ENCODE measurements at regions not wholly inside any gene's neighbourhood (a gene's known extent, or its start where the extent isn't known, plus 50 kb on each side); places are given as distances from the start of the nearest gene placed in this dataset.

DNA sequence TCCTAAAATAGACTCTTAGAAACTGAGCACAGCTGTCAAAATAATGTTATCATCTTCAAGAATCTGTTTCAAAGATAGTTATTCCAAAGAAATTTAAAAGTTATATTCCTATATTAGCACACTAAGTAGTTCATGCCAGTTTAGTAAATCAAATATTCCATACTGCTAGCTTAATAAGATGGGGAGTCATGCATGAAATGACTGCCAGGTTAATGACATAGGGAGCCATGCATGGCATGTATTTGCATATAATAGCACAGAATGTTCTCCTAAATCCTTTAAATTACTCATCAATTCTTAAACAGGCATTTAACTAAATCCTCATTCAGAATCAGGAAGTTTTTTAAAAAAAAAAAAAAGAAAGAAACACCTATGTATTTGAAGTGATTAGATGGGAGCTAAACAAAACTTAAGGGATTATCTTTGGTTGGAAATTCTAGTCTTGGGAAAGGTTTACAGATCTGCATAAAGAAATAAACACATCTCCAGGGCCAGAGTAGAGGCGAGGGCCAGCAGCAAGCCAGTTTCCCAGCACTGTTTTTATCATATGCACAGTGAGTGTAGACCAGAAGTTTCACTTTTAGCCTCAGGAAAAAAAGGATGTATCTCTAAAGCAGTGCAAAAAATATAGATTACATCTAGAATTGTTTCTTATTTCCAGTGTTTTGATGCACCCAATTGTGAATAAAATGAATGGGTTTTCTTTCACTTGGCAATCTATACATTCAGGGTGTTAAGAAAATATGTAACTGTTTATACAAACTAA lies 366.4 kb upstream of the AGTR1 start:
- CTCF ChIA-PET, result no interaction called here
- TF ChIP-seq PKNOX1 (IDR thresholded peaks at IDR 0.05), result peak; percentile 44; the same call in 1 of the 2 replicates
- TF ChIP-seq L3MBTL2 (conservative IDR thresholded peaks at IDR 0.05), result no peak
- no peak for DNase-seq (ENCODE audit: extremely low spot score)
- POLR2A ChIA-PET, result no interaction called here

DNA sequence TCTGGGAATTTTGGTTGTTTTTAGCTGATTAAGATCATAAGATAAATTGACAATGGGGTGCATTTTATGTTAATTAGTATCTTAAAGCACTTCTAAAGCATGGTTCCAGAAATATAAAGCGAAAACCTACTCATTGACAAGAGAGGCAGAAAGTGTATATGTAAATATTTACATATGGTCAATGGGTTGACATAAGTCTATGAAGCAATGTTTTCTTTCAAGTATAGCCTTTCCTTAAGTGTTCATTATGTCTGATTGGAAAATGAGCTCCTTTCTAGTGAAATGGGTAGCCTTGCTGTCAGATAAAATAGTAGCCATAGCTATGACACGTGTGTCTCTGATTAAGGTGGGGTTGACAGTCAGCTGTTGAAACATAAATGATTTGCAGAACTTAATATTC lies 365.2 kb upstream of the AGTR1 start:
- POLR2A ChIA-PET, result no interaction called here
- no peak for DNase-seq (ENCODE audit: extremely low spot score)
- TF ChIP-seq ZNF384 (IDR thresholded peaks at IDR 0.05), result no peak
- no peak for TF ChIP-seq BHLHE40 (IDR thresholded peaks at IDR 0.05; ENCODE audit: borderline replicate concordance)
- TF ChIP-seq SUZ12 (IDR thresholded peaks at IDR 0.05), result no peak
- no peak for TF ChIP-seq CTBP1 (IDR thresholded peaks at IDR 0.05; ENCODE audit: borderline replicate concordance)
- no peak for TF ChIP-seq FOXM1 (IDR thresholded peaks at IDR 0.05; ENCODE audit: borderline replicate concordance)
- no peak for TF ChIP-seq FOXA1 (IDR thresholded peaks at IDR 0.05)
- TF ChIP-seq ELF4 (IDR thresholded peaks at IDR 0.05), result no peak
- no peak for TF ChIP-seq ARNT (IDR thresholded peaks at IDR 0.05)
- no peak for TF ChIP-seq FOXK2 (IDR thresholded peaks at IDR 0.05)
- TF ChIP-seq SP1 (IDR thresholded peaks at IDR 0.05), result no peak
- no peak for TF ChIP-seq TARDBP (IDR thresholded peaks at IDR 0.05)
- TF ChIP-seq LEF1 (IDR thresholded peaks at IDR 0.05; ENCODE audit: borderline replicate concordance), result no peak
- TF ChIP-seq L3MBTL2 (conservative IDR thresholded peaks at IDR 0.05), result no peak
- no peak for TF ChIP-seq PKNOX1 (IDR thresholded peaks at IDR 0.05)
- no peak for TF ChIP-seq NFRKB (IDR thresholded peaks at IDR 0.05)
- no peak for TF ChIP-seq HDGF (IDR thresholded peaks at IDR 0.05; ENCODE audit: borderline replicate concordance)
- CTCF ChIA-PET, result no interaction called here

- TF ChIP-seq PKNOX1 (IDR thresholded peaks at IDR 0.05) (peak; percentile 64; the same call in 1 of the 2 replicates), NFRKB (IDR thresholded peaks at IDR 0.05) (no peak), CTBP1 (IDR thresholded peaks at IDR 0.05; ENCODE audit: borderline replicate concordance) (0 out of 2 replicates have a peak, but pooled peaks have one; percentile 18)
- ChIA-PET CTCF (no interaction called here), POLR2A (no interaction called here)
- no peak for DNase-seq (ENCODE audit: extremely low spot score)
Measured at GRCh38 chr3:148333091-148333490, 364.6 kb upstream of the AGTR1 start.

- CTCF ChIA-PET, result no interaction called here
- POLR2A ChIA-PET, result no interaction called here
- DNase-seq (ENCODE audit: extremely low spot score), result no peak
- TF ChIP-seq HDGF (IDR thresholded peaks at IDR 0.05; ENCODE audit: borderline replicate concordance) (no peak), FOXM1 (IDR thresholded peaks at IDR 0.05; ENCODE audit: borderline replicate concordance) (no peak), ARNT (IDR thresholded peaks at IDR 0.05) (no peak), LEF1 (IDR thresholded peaks at IDR 0.05; ENCODE audit: borderline replicate concordance) (no peak), ZNF384 (IDR thresholded peaks at IDR 0.05) (no peak), CTBP1 (IDR thresholded peaks at IDR 0.05; ENCODE audit: borderline replicate concordance) (no peak), SP1 (IDR thresholded peaks at IDR 0.05) (no peak), L3MBTL2 (conservative IDR thresholded peaks at IDR 0.05) (no peak), SUZ12 (IDR thresholded peaks at IDR 0.05) (no peak), ELF4 (IDR thresholded peaks at IDR 0.05) (no peak), FOXA1 (IDR thresholded peaks at IDR 0.05) (no peak)
Measured at GRCh38 chr3:148335612-148336011, 362.1 kb upstream of the AGTR1 start.

- POLR2A ChIA-PET, result no interaction called here
- CTCF ChIA-PET, result no interaction called here
- TF ChIP-seq PKNOX1 (IDR thresholded peaks at IDR 0.05) (no peak), LEF1 (IDR thresholded peaks at IDR 0.05; ENCODE audit: borderline replicate concordance) (no peak), SUZ12 (IDR thresholded peaks at IDR 0.05) (no peak), FOXA1 (IDR thresholded peaks at IDR 0.05) (no peak), FOXM1 (IDR thresholded peaks at IDR 0.05; ENCODE audit: borderline replicate concordance) (no peak), ARNT (IDR thresholded peaks at IDR 0.05) (no peak), CTBP1 (IDR thresholded peaks at IDR 0.05; ENCODE audit: borderline replicate concordance) (no peak), FOXK2 (IDR thresholded peaks at IDR 0.05) (no peak), L3MBTL2 (conservative IDR thresholded peaks at IDR 0.05) (no peak)
- no peak for DNase-seq (ENCODE audit: extremely low spot score)
Measured at GRCh38 chr3:148343416-148343815, 354.3 kb upstream of the AGTR1 start.

DNA sequence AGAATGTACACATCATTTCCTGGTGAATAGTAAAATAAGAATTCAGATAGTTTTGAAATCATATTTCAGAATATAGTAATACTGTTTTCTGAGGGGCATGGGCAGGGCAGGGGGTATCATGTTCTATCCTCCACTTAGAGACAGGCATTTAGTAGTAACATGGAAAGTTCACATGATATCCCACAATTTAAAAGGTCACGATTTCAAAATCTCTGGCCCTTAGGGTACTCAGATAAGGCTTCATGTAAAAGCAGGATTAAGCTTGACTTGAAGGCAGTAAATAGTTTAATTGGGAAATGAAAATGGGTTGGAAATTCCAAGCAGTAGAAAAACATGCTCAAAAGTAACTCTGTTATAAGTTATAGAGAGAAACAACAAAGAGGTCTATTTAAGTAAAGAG lies 353.2 kb upstream of the AGTR1 start:
- no peak for TF ChIP-seq FOXK2 (IDR thresholded peaks at IDR 0.05)
- TF ChIP-seq NFRKB (IDR thresholded peaks at IDR 0.05), result no peak
- TF ChIP-seq FOXM1 (IDR thresholded peaks at IDR 0.05; ENCODE audit: borderline replicate concordance), result no peak
- no peak for TF ChIP-seq L3MBTL2 (conservative IDR thresholded peaks at IDR 0.05)
- TF ChIP-seq SUZ12 (IDR thresholded peaks at IDR 0.05), result no peak
- TF ChIP-seq ELF4 (IDR thresholded peaks at IDR 0.05), result no peak
- no peak for TF ChIP-seq TARDBP (IDR thresholded peaks at IDR 0.05)
- TF ChIP-seq BHLHE40 (IDR thresholded peaks at IDR 0.05; ENCODE audit: borderline replicate concordance), result no peak
- no peak for DNase-seq (ENCODE audit: extremely low spot score)
- CTCF ChIA-PET, result no interaction called here
- POLR2A ChIA-PET, result no interaction called here

All from HEK293T (cell line).